ENCODE measurements at regions not wholly inside any gene's neighbourhood (a gene's known extent, or its start where the extent isn't known, plus 50 kb on each side); places are given as distances from the start of the nearest gene placed in this dataset.

DNA sequence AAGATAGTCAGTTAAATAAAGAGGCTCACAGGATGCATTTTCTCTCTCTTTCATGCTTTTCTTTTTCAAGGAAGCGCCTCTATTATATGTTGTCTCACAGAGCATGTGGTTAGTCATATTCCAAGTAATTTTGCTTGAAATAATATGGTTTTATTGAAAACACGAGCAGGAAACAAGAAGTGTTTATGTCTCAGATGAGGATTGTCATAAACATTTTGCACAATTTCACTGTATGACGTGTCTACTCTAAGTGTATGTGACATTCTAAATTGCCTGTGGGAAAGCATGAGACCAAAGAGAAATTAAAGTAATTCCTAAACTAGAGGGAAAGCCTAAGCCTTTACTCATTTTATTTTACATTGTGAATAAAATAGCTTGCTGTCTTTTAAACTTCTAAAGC, 818.6 kb downstream of the EPHA3 start:
- TF ChIP-seq ZMYM2 (CRISPR knock-in tag; IDR thresholded peaks at IDR 0.05) (no peak), EHMT2 (IDR thresholded peaks at IDR 0.05; ENCODE audit: borderline replicate concordance, low read depth, low read length) (no peak), FOXK2 (IDR thresholded peaks at IDR 0.05) (no peak), FOXO1 (CRISPR knock-in tag; IDR thresholded peaks at IDR 0.05) (no peak), MYNN (CRISPR knock-in tag; IDR thresholded peaks at IDR 0.05; ENCODE audit: low read depth) (no peak), TCF7L2 (IDR thresholded peaks at IDR 0.05; ENCODE audit: low read depth, low read length) (no peak), NFKB2 (CRISPR knock-in tag; IDR thresholded peaks at IDR 0.05; ENCODE audit: borderline replicate concordance) (no peak), ZNF549 (CRISPR knock-in tag; IDR thresholded peaks at IDR 0.05) (no peak), EED (CRISPR knock-in tag; IDR thresholded peaks at IDR 0.05) (no peak)
- TF ChIP-seq, protein P1, sequence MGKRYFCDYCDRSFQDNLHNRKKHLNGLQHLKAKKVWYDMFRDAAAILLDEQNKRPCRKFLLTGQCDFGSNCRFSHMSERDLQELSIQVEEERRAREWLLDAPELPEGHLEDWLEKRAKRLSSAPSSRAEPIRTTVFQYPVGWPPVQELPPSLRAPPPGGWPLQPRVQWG (CRISPR knock-in tag; IDR thresholded peaks at IDR 0.05; ENCODE audit: borderline replicate concordance, low read depth), result no peak
- TF ChIP-seq, protein P2, sequence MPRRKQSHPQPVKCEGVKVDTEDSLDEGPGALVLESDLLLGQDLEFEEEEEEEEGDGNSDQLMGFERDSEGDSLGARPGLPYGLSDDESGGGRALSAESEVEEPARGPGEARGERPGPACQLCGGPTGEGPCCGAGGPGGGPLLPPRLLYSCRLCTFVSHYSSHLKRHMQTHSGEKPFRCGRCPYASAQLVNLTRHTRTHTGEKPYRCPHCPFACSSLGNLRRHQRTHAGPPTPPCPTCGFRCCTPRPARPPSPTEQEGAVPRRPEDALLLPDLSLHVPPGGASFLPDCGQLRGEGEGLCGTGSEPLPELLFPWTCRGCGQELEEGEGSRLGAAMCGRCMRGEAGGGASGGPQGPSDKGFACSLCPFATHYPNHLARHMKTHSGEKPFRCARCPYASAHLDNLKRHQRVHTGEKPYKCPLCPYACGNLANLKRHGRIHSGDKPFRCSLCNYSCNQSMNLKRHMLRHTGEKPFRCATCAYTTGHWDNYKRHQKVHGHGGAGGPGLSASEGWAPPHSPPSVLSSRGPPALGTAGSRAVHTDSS (CRISPR knock-in tag; conservative IDR thresholded peaks at IDR 0.05), result no peak
- TF ChIP-seq, protein P3, sequence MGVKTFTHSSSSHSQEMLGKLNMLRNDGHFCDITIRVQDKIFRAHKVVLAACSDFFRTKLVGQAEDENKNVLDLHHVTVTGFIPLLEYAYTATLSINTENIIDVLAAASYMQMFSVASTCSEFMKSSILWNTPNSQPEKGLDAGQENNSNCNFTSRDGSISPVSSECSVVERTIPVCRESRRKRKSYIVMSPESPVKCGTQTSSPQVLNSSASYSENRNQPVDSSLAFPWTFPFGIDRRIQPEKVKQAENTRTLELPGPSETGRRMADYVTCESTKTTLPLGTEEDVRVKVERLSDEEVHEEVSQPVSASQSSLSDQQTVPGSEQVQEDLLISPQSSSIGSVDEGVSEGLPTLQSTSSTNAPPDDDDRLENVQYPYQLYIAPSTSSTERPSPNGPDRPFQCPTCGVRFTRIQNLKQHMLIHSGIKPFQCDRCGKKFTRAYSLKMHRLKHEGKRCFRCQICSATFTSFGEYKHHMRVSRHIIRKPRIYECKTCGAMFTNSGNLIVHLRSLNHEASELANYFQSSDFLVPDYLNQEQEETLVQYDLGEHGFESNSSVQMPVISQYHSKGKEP (CRISPR knock-in tag; IDR thresholded peaks at IDR 0.05), result no peak

Data from HepG2 (cell line).